GM23338 (cell line): ENCODE measurements at regions not wholly inside any gene's neighbourhood (a gene's known extent, or its start where the extent isn't known, plus 50 kb on each side); places are given as distances from the start of the nearest gene placed in this dataset.
"Not testable (repeated sequence)": the region's sequence is repeated elsewhere in the genome, so short reads cannot be mapped to it uniquely, and the experiment has no call there.

ENCODE experiments used
- ATAC-seq: fragments of 200-7000 bp; cut with Tn5 transposase; 3 replicates; pipeline ENCODE4 v1.9.1; 2020
- DNase-seq: peaks from one replicate; pipeline ENCODE4 v3.0.0-alpha.2; 2015; ENCODE audit warnings: low spot score
- H2AFZ ChIP-seq: fragments of 200-600 bp; sonication (generic); 2 replicates; pipeline ENCODE4 v1.8.0; 2016; ENCODE audit warnings: antibody characterized with exemption, mild to moderate bottlenecking, moderate library complexity
- H3F3A ChIP-seq: fragments of 200-600 bp; sonication (generic); replicated peaks from 2 replicates; pipeline ENCODE4 v1.8.0; 2017; ENCODE audit warnings: antibody characterized with exemption, mixed run types, low read depth
- H3K27ac ChIP-seq: fragments of 200-600 bp; sonication (generic); 2 replicates; pipeline ENCODE4 v1.6.1; 2016; ENCODE audit warnings: low read depth
- H3K27me3 ChIP-seq: fragments of 200-600 bp; sonication (generic); 2 replicates; pipeline ENCODE4 v1.8.0; 2016; ENCODE audit warnings: mild to moderate bottlenecking, mixed run types, moderate library complexity; ENCODE audit not compliant: insufficient read depth
- H3K36me3 ChIP-seq: fragments of 200-600 bp; sonication (generic); 2 replicates; pipeline ENCODE4 v1.8.0; 2016; ENCODE audit warnings: mild to moderate bottlenecking; ENCODE audit not compliant: insufficient read depth
- H3K4me1 ChIP-seq: fragments of 200-600 bp; sonication (generic); 2 replicates; pipeline ENCODE4 v1.8.0; 2016; ENCODE audit warnings: mild to moderate bottlenecking, moderate library complexity; ENCODE audit not compliant: insufficient read depth
- H3K4me2 ChIP-seq: fragments of 200-600 bp; sonication (generic); 2 replicates; pipeline ENCODE4 v1.7.1; 2017; ENCODE audit warnings: mixed run types
- H3K4me3 ChIP-seq: fragments of 200-600 bp; sonication (generic); 2 replicates; pipeline ENCODE4 v1.6.1; 2016; ENCODE audit warnings: mixed run types
- H3K79me2 ChIP-seq: fragments of 200-600 bp; sonication (generic); replicated peaks from 2 replicates; pipeline ENCODE4 v1.8.0; 2017; ENCODE audit warnings: mild to moderate bottlenecking; ENCODE audit not compliant: insufficient read depth
- H3K9me2 ChIP-seq: fragments of 200-600 bp; sonication (generic); 2 replicates; pipeline ENCODE4 v1.8.0; 2017; ENCODE audit not compliant: insufficient read depth
- H4K20me1 ChIP-seq: fragments of 200-600 bp; sonication (generic); replicated peaks from 2 replicates; pipeline ENCODE4 v1.8.0; 2017; ENCODE audit warnings: mild to moderate bottlenecking; ENCODE audit not compliant: insufficient read depth
- H3K27ac Mint-ChIP-seq: 2 replicates; pipeline ENCODE4 v1.8.0; 2020; ENCODE audit warnings: inconsistent platforms, mild to moderate bottlenecking, moderate library complexity, mixed read lengths
- H3K27me3 Mint-ChIP-seq: 3 replicates; pipeline ENCODE4 v1.8.0; 2022; ENCODE audit warnings: low read depth, mild to moderate bottlenecking, moderate library complexity, mixed read lengths, inconsistent platforms; ENCODE audit not compliant: insufficient read depth, poor library complexity
- H3K36me3 Mint-ChIP-seq: 3 replicates; pipeline ENCODE4 v1.8.0; 2021; ENCODE audit warnings: low read depth, mild to moderate bottlenecking, inconsistent platforms, moderate library complexity, mixed read lengths
- H3K4me1 Mint-ChIP-seq: 3 replicates; pipeline ENCODE4 v1.8.0; 2020; ENCODE audit warnings: mild to moderate bottlenecking, inconsistent platforms, mixed read lengths
- H3K4me3 Mint-ChIP-seq: 3 replicates; pipeline ENCODE4 v1.8.0; 2021; ENCODE audit warnings: moderate library complexity, mild to moderate bottlenecking, inconsistent platforms, mixed read lengths
- H3K9me3 Mint-ChIP-seq: 3 replicates; pipeline ENCODE4 v1.8.0; 2020; ENCODE audit warnings: moderate library complexity, mild to moderate bottlenecking, inconsistent platforms, mixed read lengths
- CREB1 ChIP-seq: fragments of 250-450 bp; sonication (Bioruptor Pico); IDR thresholded peaks from 2 replicates; pipeline ENCODE4 v1.5.0; 2020; ENCODE audit warnings: low read depth, mild to moderate bottlenecking, moderate library complexity
- EZH2phosphoT487 ChIP-seq: fragments of 200-600 bp; sonication (generic); IDR thresholded peaks from one replicate; pipeline ENCODE4 v1.8.1; 2018; ENCODE audit warnings: antibody characterized with exemption; ENCODE audit not compliant: unreplicated experiment
- ZNF114 ChIP-seq: fragments of 250-450 bp; sonication (Bioruptor Pico); IDR thresholded peaks from 2 replicates; pipeline ENCODE4 v1.5.0; 2020; ENCODE audit warnings: mild to moderate bottlenecking, moderate library complexity
- ZNF331 ChIP-seq: fragments of 250-450 bp; sonication (Bioruptor Pico); IDR thresholded peaks from 2 replicates; pipeline ENCODE4 v1.5.0; 2020; ENCODE audit warnings: low read depth, mild to moderate bottlenecking, moderate library complexity
- TF ChIP-seq, protein P1 (sequence below): fragments of 250-450 bp; sonication (Bioruptor Pico); IDR thresholded peaks from 2 replicates; pipeline ENCODE4 v1.5.0; 2020; ENCODE audit warnings: mild to moderate bottlenecking, moderate library complexity
- TF ChIP-seq, protein P2 (sequence below): IDR thresholded peaks from one replicate; pipeline ENCODE4 v1.6.1; 2018; ENCODE audit warnings: antibody characterized with exemption; ENCODE audit not compliant: unreplicated experiment

DNA sequence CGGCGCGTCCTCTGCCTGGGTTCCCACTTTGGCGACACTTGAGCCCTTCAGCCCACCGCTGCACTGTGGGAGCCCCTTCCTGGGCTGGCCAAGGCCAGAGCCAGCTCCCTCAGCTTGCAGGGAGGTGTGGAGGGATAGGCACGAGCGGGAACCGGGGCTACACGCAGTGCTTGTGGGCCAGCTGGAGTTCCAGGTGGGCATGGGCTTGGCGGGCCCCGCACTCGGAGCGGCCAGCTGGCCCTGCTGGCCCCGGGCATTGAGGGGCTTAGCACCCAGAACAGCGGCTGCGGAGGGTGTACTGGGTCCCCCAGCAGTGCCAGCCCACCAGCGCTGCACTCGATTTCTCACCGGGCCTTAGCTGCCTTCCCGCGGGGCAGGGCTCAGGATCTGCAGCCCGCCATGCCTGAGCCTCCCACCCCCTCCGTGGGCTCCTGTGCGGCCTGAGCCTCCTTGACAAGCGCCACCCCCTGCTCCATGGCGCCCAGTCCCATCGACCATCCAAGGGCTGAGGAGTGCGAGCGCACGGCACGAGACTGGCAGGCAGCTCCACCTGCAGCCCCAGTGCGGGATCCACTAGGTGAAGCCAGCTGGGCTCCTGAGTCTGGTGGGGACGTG, 313.2 kb upstream of the TMEFF2 start:
- Mint-ChIP-seq H3K9me3 (peaks cover 44% of the 10 kb centered on the region), H3K36me3 (peaks cover 39% of the 10 kb centered on the region)
- not testable (repeated sequence) for H2AFZ ChIP-seq, H3K27ac ChIP-seq, H3K9me2 ChIP-seq, H3K4me3 ChIP-seq, DNase-seq, H3K4me1 Mint-ChIP-seq, H3K27me3 ChIP-seq, H3F3A ChIP-seq, H3K4me1 ChIP-seq, ATAC-seq, H3K27ac Mint-ChIP-seq, H3K36me3 ChIP-seq, H3K79me2 ChIP-seq, H3K4me3 Mint-ChIP-seq, H3K27me3 Mint-ChIP-seq, H4K20me1 ChIP-seq, H3K4me2 ChIP-seq

DNA sequence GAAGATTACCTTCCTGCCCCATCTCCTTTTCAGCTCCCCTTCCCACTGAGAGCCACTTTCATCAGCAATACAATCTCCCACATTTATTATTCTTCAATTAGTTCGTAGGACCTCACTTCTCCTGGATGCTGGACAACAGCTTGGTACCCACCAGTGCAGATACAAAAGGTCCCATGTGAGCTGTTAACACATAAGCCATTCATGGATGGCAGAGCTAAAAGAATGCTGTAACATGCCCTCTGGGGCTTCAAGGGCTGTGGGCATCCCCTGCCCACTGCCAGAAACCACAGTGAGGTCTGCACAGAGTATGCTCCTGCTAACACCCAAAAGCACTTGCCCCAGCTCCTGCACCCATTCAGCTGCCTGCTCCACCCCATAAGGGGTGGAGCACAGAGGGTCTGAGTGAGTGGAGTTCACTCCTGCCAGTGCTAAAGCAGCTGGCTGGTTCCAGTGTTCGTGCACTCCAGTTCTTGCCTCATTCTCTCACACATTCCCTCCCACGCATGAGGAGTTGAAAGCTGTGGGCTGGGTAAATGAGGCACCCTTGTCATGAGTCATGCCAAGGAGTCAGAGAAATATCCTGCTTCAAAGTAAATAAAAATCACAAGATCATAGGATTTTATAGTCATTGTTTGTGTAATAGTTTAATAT, 305.9 kb upstream of the TMEFF2 start:
- H3K9me3 Mint-ChIP-seq: peaks cover 6% of the 10 kb centered on the region; the same call in 1 of the 3 replicates
- peaks cover 6% of the 10 kb centered on the region; the same call in 1 of the 3 replicates for H3K36me3 Mint-ChIP-seq
- peaks cover 2% of the 10 kb centered on the region for H3K27me3 Mint-ChIP-seq
- Histone ChIP-seq H3K4me2 (no peak overlapping the region), H3K27ac (no peak overlapping the region), H3F3A (no peaks in the 10 kb centered on the region), H3K36me3 (no peaks in the 10 kb centered on the region; the same call in 1 of the 2 replicates), H3K9me2 (peaks cover 5% of the 10 kb centered on the region; the same call in 1 of the 2 replicates), H3K4me1 (no peaks in the 10 kb centered on the region), H3K4me3 (no peak overlapping the region), H4K20me1 (no peaks in the 10 kb centered on the region), H3K27me3 (no peaks in the 10 kb centered on the region), H3K79me2 (no peaks in the 10 kb centered on the region), H2AFZ (no peak overlapping the region)
- DNase-seq (no peak), ATAC-seq (no peak)
- H3K4me1 Mint-ChIP-seq: no peaks in the 10 kb centered on the region
- no peak overlapping the region for H3K4me3 Mint-ChIP-seq
- no peak for TF ChIP-seq EZH2phosphoT487
- H3K27ac Mint-ChIP-seq: no peak overlapping the region

DNA sequence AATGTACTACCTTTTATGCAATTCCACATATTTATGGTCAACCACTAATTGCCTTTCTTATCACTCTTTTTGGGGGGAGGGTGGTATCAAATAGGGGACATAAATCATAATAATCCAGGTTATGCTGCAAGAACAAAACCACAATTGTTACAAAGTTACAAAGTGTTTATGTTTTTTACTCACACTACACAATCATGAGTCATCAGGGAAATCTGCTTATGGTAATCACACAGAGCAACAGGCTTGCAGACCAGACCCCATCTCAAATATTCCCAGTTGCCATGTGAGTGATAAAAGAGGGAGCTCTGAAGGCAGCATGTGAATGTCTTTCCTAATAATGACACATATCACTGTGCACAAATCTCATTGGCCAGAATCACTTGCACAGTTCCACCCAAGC, 304.7 kb upstream of the TMEFF2 start:
- Mint-ChIP-seq H3K36me3 (no peaks in the 10 kb centered on the region), H3K4me1 (no peaks in the 10 kb centered on the region), H3K27me3 (peaks cover 2% of the 10 kb centered on the region), H3K27ac (no peak overlapping the region), H3K4me3 (no peak overlapping the region), H3K9me3 (no peaks in the 10 kb centered on the region; the same call in 2 of the 3 replicates)
- no peak overlapping the region for H3K27ac ChIP-seq
- no peak overlapping the region for H2AFZ ChIP-seq
- ATAC-seq: no peak
- no peaks in the 10 kb centered on the region for H3K27me3 ChIP-seq
- no peaks in the 10 kb centered on the region for H4K20me1 ChIP-seq
- H3K4me2 ChIP-seq: no peak overlapping the region
- H3K36me3 ChIP-seq: no peaks in the 10 kb centered on the region
- no peaks in the 10 kb centered on the region for H3K4me1 ChIP-seq
- H3K9me2 ChIP-seq: peaks cover 5% of the 10 kb centered on the region; the same call in 1 of the 2 replicates
- H3K4me3 ChIP-seq: no peak overlapping the region
- no peaks in the 10 kb centered on the region for H3F3A ChIP-seq
- H3K79me2 ChIP-seq: no peaks in the 10 kb centered on the region
- no peak for DNase-seq
- TF ChIP-seq CREB1 (CRISPR knock-in tag): no peak
- TF ChIP-seq, protein P1, sequence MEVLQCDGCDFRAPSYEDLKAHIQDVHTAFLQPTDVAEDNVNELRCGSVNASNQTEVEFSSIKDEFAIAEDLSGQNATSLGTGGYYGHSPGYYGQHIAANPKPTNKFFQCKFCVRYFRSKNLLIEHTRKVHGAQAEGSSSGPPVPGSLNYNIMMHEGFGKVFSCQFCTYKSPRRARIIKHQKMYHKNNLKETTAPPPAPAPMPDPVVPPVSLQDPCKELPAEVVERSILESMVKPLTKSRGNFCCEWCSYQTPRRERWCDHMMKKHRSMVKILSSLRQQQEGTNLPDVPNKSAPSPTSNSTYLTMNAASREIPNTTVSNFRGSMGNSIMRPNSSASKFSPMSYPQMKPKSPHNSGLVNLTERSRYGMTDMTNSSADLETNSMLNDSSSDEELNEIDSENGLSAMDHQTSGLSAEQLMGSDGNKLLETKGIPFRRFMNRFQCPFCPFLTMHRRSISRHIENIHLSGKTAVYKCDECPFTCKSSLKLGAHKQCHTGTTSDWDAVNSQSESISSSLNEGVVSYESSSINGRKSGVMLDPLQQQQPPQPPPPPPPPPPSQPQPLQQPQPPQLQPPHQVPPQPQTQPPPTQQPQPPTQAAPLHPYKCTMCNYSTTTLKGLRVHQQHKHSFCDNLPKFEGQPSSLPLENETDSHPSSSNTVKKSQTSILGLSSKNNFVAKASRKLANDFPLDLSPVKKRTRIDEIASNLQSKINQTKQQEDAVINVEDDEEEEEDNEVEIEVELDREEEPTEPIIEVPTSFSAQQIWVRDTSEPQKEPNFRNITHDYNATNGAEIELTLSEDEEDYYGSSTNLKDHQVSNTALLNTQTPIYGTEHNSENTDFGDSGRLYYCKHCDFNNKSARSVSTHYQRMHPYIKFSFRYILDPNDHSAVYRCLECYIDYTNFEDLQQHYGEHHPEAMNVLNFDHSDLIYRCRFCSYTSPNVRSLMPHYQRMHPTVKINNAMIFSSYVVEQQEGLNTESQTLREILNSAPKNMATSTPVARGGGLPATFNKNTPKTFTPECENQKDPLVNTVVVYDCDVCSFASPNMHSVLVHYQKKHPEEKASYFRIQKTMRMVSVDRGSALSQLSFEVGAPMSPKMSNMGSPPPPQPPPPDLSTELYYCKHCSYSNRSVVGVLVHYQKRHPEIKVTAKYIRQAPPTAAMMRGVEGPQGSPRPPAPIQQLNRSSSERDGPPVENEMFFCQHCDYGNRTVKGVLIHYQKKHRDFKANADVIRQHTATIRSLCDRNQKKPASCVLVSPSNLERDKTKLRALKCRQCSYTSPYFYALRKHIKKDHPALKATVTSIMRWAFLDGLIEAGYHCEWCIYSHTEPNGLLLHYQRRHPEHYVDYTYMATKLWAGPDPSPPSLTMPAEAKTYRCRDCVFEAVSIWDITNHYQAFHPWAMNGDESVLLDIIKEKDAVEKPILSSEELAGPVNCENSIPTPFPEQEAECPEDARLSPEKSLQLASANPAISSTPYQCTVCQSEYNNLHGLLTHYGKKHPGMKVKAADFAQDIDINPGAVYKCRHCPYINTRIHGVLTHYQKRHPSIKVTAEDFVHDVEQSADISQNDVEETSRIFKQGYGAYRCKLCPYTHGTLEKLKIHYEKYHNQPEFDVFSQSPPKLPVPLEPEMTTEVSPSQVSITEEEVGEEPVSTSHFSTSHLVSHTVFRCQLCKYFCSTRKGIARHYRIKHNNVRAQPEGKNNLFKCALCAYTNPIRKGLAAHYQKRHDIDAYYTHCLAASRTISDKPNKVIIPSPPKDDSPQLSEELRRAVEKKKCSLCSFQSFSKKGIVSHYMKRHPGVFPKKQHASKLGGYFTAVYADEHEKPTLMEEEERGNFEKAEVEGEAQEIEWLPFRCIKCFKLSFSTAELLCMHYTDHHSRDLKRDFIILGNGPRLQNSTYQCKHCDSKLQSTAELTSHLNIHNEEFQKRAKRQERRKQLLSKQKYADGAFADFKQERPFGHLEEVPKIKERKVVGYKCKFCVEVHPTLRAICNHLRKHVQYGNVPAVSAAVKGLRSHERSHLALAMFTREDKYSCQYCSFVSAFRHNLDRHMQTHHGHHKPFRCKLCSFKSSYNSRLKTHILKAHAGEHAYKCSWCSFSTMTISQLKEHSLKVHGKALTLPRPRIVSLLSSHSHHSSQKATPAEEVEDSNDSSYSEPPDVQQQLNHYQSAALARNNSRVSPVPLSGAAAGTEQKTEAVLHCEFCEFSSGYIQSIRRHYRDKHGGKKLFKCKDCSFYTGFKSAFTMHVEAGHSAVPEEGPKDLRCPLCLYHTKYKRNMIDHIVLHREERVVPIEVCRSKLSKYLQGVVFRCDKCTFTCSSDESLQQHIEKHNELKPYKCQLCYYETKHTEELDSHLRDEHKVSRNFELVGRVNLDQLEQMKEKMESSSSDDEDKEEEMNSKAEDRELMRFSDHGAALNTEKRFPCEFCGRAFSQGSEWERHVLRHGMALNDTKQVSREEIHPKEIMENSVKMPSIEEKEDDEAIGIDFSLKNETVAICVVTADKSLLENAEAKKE (CRISPR knock-in tag): no peak
- no peak for TF ChIP-seq EZH2phosphoT487
- no peak for TF ChIP-seq ZNF331 (CRISPR knock-in tag)
- TF ChIP-seq, protein P2, sequence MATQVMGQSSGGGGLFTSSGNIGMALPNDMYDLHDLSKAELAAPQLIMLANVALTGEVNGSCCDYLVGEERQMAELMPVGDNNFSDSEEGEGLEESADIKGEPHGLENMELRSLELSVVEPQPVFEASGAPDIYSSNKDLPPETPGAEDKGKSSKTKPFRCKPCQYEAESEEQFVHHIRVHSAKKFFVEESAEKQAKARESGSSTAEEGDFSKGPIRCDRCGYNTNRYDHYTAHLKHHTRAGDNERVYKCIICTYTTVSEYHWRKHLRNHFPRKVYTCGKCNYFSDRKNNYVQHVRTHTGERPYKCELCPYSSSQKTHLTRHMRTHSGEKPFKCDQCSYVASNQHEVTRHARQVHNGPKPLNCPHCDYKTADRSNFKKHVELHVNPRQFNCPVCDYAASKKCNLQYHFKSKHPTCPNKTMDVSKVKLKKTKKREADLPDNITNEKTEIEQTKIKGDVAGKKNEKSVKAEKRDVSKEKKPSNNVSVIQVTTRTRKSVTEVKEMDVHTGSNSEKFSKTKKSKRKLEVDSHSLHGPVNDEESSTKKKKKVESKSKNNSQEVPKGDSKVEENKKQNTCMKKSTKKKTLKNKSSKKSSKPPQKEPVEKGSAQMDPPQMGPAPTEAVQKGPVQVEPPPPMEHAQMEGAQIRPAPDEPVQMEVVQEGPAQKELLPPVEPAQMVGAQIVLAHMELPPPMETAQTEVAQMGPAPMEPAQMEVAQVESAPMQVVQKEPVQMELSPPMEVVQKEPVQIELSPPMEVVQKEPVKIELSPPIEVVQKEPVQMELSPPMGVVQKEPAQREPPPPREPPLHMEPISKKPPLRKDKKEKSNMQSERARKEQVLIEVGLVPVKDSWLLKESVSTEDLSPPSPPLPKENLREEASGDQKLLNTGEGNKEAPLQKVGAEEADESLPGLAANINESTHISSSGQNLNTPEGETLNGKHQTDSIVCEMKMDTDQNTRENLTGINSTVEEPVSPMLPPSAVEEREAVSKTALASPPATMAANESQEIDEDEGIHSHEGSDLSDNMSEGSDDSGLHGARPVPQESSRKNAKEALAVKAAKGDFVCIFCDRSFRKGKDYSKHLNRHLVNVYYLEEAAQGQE: no peak
- no peak for TF ChIP-seq ZNF114 (CRISPR knock-in tag)
